Cardiac muscle cell (in vitro differentiated cells and primary cell): ENCODE measurements at regions not wholly inside any gene's neighbourhood (a gene's known extent, or its start where the extent isn't known, plus 50 kb on each side); places are given as distances from the start of the nearest gene placed in this dataset.

Source experiments
- DNase-seq, 2 donors: peaks; one replicate each; pipeline versions ENCODE4 v3.0.0 to v3.0.0-alpha.2; 2010 to 2017; ENCODE audit warnings: low read depth in 1 of 2, low spot score in 1 of 2
- H3K27ac ChIP-seq: fragments of 200-600 bp; sonication (generic); 2 replicates; pipeline ENCODE4 v1.5.1; 2016
- H3K27me3 ChIP-seq: fragments of 200-600 bp; sonication (generic); 2 replicates; pipeline ENCODE4 v1.6.0; 2016; ENCODE audit warnings: control low read depth
- H3K36me3 ChIP-seq: fragments of 200-600 bp; sonication (generic); 2 replicates; pipeline ENCODE4 v1.5.1; 2016; ENCODE audit warnings: control low read depth
- H3K4me1 ChIP-seq: fragments of 200-600 bp; sonication (generic); 2 replicates; pipeline ENCODE4 v1.8.1; 2017; ENCODE audit warnings: low read depth, mild to moderate bottlenecking, mixed run types
- H3K4me3 ChIP-seq: fragments of 200-600 bp; sonication (generic); 2 replicates; pipeline ENCODE4 v1.5.1; 2016; ENCODE audit warnings: mild to moderate bottlenecking
- H3K9me3 ChIP-seq: fragments of 200-600 bp; sonication (generic); 2 replicates; pipeline ENCODE4 v1.5.1; 2017; ENCODE audit warnings: low read depth, mild to moderate bottlenecking, control low read depth
- CTCF ChIP-seq: IDR thresholded peaks from 2 replicates; pipeline ENCODE4 v1.5.1; 2012; ENCODE audit warnings: low read depth, mild to moderate bottlenecking, low read length

GRCh38 chr3:10695595-10696285 is 120.3 kb upstream of the SLC6A11 start:
- peaks cover 25% of the 10 kb centered on the region for H3K27me3 ChIP-seq
- no peaks in the 10 kb centered on the region for H3K4me1 ChIP-seq
- H3K9me3 ChIP-seq, result no peaks in the 10 kb centered on the region
- no peak overlapping the region for H3K4me3 ChIP-seq
- DNase-seq, result no peak
- no peaks in the 10 kb centered on the region for H3K36me3 ChIP-seq
- no peak for TF ChIP-seq CTCF
- H3K27ac ChIP-seq, result no peak overlapping the region

DNA sequence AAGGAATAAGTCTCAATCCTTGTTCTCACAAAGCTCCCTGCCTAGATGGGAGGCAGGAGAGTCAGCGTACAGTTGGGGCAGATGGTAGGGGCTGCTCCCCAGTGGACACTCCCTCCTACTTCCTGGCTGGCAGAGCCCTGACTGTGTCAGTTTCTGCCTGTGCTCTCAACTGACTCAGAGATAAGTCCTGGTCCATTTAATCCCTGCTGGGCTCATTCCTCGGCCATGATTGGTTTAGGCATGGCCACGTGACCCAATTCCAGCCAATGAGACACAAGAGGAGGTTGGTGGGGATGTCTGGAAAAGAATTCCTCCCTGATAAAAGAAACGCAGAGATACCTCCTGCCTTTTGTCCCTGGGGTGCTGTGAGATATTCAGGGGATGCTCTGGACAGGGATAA is 118.1 kb upstream of the SLC6A11 start:
- no peak overlapping the region for H3K27ac ChIP-seq
- no peaks in the 10 kb centered on the region for H3K36me3 ChIP-seq
- peak in 1 of 2 donors; percentile 9 for DNase-seq

GRCh38 chr3:10700821-10701220 is 115.2 kb upstream of the SLC6A11 start:
- no peaks in the 10 kb centered on the region for H3K9me3 ChIP-seq
- no peaks in the 10 kb centered on the region for H3K36me3 ChIP-seq
- peaks cover 54% of the 10 kb centered on the region for H3K27me3 ChIP-seq
- no peak for DNase-seq
- H3K27ac ChIP-seq, result no peak overlapping the region
- TF ChIP-seq CTCF, result no peak
- no peak overlapping the region for H3K4me3 ChIP-seq
- H3K4me1 ChIP-seq, result no peaks in the 10 kb centered on the region

More for the DNA sequence above, 118.1 kb upstream of the SLC6A11 start:
- H3K27me3 ChIP-seq, result peaks cover 40% of the 10 kb centered on the region
- no peaks in the 10 kb centered on the region for H3K4me1 ChIP-seq
- no peaks in the 10 kb centered on the region for H3K9me3 ChIP-seq
- H3K4me3 ChIP-seq, result no peak overlapping the region
- TF ChIP-seq CTCF, result no peak

DNA sequence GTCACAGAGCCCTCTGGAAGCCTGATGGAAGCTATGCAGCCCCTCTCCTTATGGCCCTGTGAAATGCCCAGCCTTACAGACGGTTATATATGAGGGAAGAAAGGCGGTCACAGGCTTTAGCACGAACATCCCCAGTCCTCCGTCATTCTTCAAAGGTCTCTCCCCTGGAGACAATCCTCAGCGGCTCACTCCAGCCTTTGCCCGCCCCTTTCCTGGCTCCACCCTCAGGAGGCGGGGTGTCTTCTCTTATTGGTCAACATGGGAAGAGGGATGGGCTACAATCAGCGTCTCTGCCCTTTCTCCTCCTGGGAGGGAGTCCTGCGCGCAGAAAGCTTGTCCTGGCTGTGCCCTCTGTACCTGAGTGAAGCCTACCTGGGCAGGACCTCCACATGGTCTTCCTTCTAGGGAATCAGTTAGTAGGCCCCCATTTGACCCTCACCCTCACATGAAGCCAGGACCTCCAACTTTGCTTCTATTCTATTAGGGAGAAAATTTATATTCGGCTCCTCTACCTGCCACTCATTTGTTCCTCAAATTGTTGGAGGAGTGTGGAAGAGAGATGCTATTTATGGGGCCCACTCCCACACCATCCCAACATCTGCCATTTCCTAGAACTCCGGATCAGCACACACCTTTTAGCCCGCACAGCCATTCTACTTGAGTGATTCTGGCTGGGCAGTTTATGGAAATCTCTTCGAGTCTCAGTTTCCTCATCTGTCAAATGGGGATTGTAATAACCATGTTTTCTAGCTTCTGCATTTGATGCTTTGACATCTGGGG is 112.9 kb upstream of the SLC6A11 start:
- Histone ChIP-seq H3K9me3 (no peaks in the 10 kb centered on the region), H3K4me1 (no peaks in the 10 kb centered on the region), H3K27ac (no peak overlapping the region), H3K27me3 (peaks cover 66% of the 10 kb centered on the region), H3K4me3 (no peak overlapping the region), H3K36me3 (no peaks in the 10 kb centered on the region)
- DNase-seq, result peak; percentile 6 to 74
- TF ChIP-seq CTCF, result no peak

GRCh38 chr3:10703875-10704274 is 112.2 kb upstream of the SLC6A11 start:
- Histone ChIP-seq H3K36me3 (no peaks in the 10 kb centered on the region), H3K4me3 (no peak overlapping the region), H3K27ac (no peak overlapping the region), H3K27me3 (peaks cover 73% of the 10 kb centered on the region), H3K4me1 (no peaks in the 10 kb centered on the region), H3K9me3 (no peaks in the 10 kb centered on the region)
- peak; percentile 42 for TF ChIP-seq CTCF
- DNase-seq, result peak; percentile 45
